HCT116 (cell line): ENCODE measurements at regions not wholly inside any gene's neighbourhood (a gene's known extent, or its start where the extent isn't known, plus 50 kb on each side); places are given as distances from the start of the nearest gene placed in this dataset.

Source experiments
- ATAC-seq: fragments of 200-7000 bp; cut with Tn5 transposase; 2 replicates; pipeline ENCODE4 v1.9.1; 2020; ENCODE audit warnings: mild to moderate bottlenecking, moderate library complexity
- BruUV-seq: library from RNA; stranded (reverse); fragments of 400-500 nt; replicated peaks from 2 replicates; lab custom pipeline; 2021; lab: Mats Ljungman, UMichigan
- CTCF ChIA-PET: fragments of 300-600 bp; sonication (Branson Sonifier 250); formaldehyde crosslinking; loops from one replicate; lab custom pipeline; 2021; ENCODE audit warnings: antibody characterized with exemption; lab: Charles Lee
- POLR2A ChIA-PET: fragments of 300-600, 350-600 bp; sonication (Branson Sonifier 250); formaldehyde crosslinking; loops from one replicate; lab custom pipeline; 2021; ENCODE audit warnings: antibody characterized with exemption; lab: Charles Lee
- RAD21 ChIA-PET, 2 experiments: fragments of 300-600 bp; sonication (Branson Sonifier 250); formaldehyde crosslinking; loops; one replicate each; lab custom pipeline; 2023; ENCODE audit warnings: low total read pairs in 2 of 2; ENCODE audit not compliant: uncharacterized antibody in 2 of 2, unreplicated experiment in 2 of 2, low non-redundant PET in 1 of 2; lab: Charles Lee
- DNase-seq: peaks from one replicate; pipeline ENCODE4 v3.0.0-alpha.2; 2010; ENCODE audit warnings: low read depth, low spot score
- H2AFZ ChIP-seq: fragments of 200-600 bp; shearing (Covaris generic), sonication (generic); 2 replicates; pipeline ENCODE4 v1.6.1; 2017; ENCODE audit warnings: low read depth, mixed run types, mixed read lengths, antibody characterized with exemption, low read length; ENCODE audit not compliant: poor library complexity, severe bottlenecking
- H3K27ac ChIP-seq: 2 replicates; pipeline ENCODE4 v1.5.1; 2012; ENCODE audit warnings: low read depth, low read length
- H3K27me3 ChIP-seq: fragments of 200-600 bp; sonication (generic); 2 replicates; pipeline ENCODE4 v1.6.1; 2016; ENCODE audit warnings: mixed run types, low read length, mixed read lengths; ENCODE audit not compliant: insufficient read depth
- H3K36me3 ChIP-seq, 2 experiments: fragments of 200-500 bp in 1 of 2; fragments of 200-600 bp in 1 of 2; sonication (Bioruptor generic) in 1 of 2; sonication (generic) in 1 of 2; 2 replicates each; pipeline versions ENCODE4 v1.5.1 to v1.6.1; 2014 to 2016; ENCODE audit warnings: low read length in 2 of 2, inconsistent platforms in 1 of 2, mixed read lengths in 1 of 2, mixed run types in 1 of 2; ENCODE audit not compliant: insufficient read depth in 2 of 2, control insufficient read depth in 1 of 2
- H3K4me1 ChIP-seq, 2 experiments: fragments of 200-600 bp in 1 of 2; sonication (generic) in 1 of 2; 2 replicates each; pipeline versions ENCODE4 v1.5.1 to v1.6.1; 2012 to 2017; ENCODE audit warnings: low read length in 2 of 2, inconsistent platforms in 1 of 2, mild to moderate bottlenecking in 1 of 2, mixed read lengths in 1 of 2, mixed run types in 1 of 2, moderate library complexity in 1 of 2; ENCODE audit not compliant: insufficient read depth in 2 of 2, control insufficient read depth in 1 of 2
- H3K4me2 ChIP-seq: fragments of 200-600 bp; sonication (generic); 2 replicates; pipeline ENCODE4 v1.6.1; 2017; ENCODE audit warnings: mixed run types, low read length, mixed read lengths
- H3K4me3 ChIP-seq, 2 experiments: fragments of 200-600 bp in 1 of 2; sonication (generic) in 1 of 2; replicated peaks in 1 of 2; 2 replicates each; pipeline ENCODE4 v1.5.1; 2011 to 2016; ENCODE audit warnings: low read length in 2 of 2, control low read depth in 1 of 2, low read depth in 1 of 2, mild to moderate bottlenecking in 1 of 2, mixed read lengths in 1 of 2, mixed run types in 1 of 2
- H3K79me2 ChIP-seq: fragments of 200-600 bp; sonication (generic); 2 replicates; pipeline ENCODE4 v1.6.1; 2017; ENCODE audit warnings: mild to moderate bottlenecking, mixed run types, low read length, moderate library complexity, mixed read lengths; ENCODE audit not compliant: insufficient read depth
- H3K9ac ChIP-seq: fragments of 200-600 bp; sonication (generic); 2 replicates; pipeline ENCODE4 v1.6.1; 2016; ENCODE audit warnings: low read length, mixed read lengths
- H3K9me2 ChIP-seq: fragments of 200-600 bp; sonication (generic), shearing (Covaris generic); 2 replicates; pipeline ENCODE4 v1.6.1; 2017; ENCODE audit warnings: mixed run types, mild to moderate bottlenecking, moderate library complexity; ENCODE audit not compliant: insufficient read depth
- H3K9me3 ChIP-seq, 2 experiments: fragments of 200-500 bp in 1 of 2; fragments of 200-600 bp in 1 of 2; sonication (Bioruptor generic) in 1 of 2; sonication (generic) in 1 of 2; 2 replicates each; pipeline ENCODE4 v1.6.1; 2014 to 2017; ENCODE audit warnings: low read length in 2 of 2, mixed read lengths in 2 of 2, inconsistent platforms in 1 of 2, low read depth in 1 of 2, mild to moderate bottlenecking in 1 of 2, mixed run types in 1 of 2, moderate library complexity in 1 of 2; ENCODE audit not compliant: control insufficient read depth in 1 of 2, insufficient read depth in 1 of 2
- H4K20me1 ChIP-seq: fragments of 200-600 bp; sonication (generic), shearing (Covaris generic); 2 replicates; pipeline ENCODE4 v1.6.1; 2017; ENCODE audit warnings: mixed run types, mild to moderate bottlenecking, moderate library complexity; ENCODE audit not compliant: insufficient read depth
- CEBPB ChIP-seq: IDR thresholded peaks from 2 replicates; pipeline ENCODE4 v1.6.1; 2012; ENCODE audit warnings: low read depth
- EGR1 ChIP-seq: IDR thresholded peaks from 2 replicates; pipeline ENCODE4 v1.6.1; 2012; ENCODE audit warnings: low read depth
- ELF1 ChIP-seq: IDR thresholded peaks from 2 replicates; pipeline ENCODE4 v1.6.1; 2012; ENCODE audit warnings: low read depth, borderline replicate concordance
- EZH2phosphoT487 ChIP-seq: fragments of 200-600 bp; IDR thresholded peaks from 2 replicates; pipeline ENCODE4 v1.6.1; 2018; ENCODE audit warnings: antibody characterized with exemption, borderline replicate concordance
- FOSL1 ChIP-seq: IDR thresholded peaks from 2 replicates; pipeline ENCODE4 v1.6.1; 2012; ENCODE audit warnings: low read depth
- POLR2A ChIP-seq: IDR thresholded peaks from 2 replicates; pipeline ENCODE4 v1.7.0; 2011; ENCODE audit warnings: borderline replicate concordance; ENCODE audit not compliant: insufficient read depth, insufficient read length; ENCODE audit errors: extremely low read depth
- POLR2AphosphoS5 ChIP-seq: IDR thresholded peaks from 2 replicates; pipeline ENCODE4 v1.6.1; 2011; ENCODE audit warnings: mild to moderate bottlenecking, low read depth, low read length, moderate library complexity
- RAD21 ChIP-seq: IDR thresholded peaks from 2 replicates; pipeline ENCODE4 v1.6.1; 2012; ENCODE audit warnings: low read depth, mild to moderate bottlenecking
- SIN3A ChIP-seq: IDR thresholded peaks from 2 replicates; pipeline ENCODE4 v1.6.1; 2012; ENCODE audit warnings: low read depth
- SP1 ChIP-seq: IDR thresholded peaks from 2 replicates; pipeline ENCODE4 v1.6.1; 2012; ENCODE audit warnings: low read depth
- TCF7L2 ChIP-seq: IDR thresholded peaks from 2 replicates; pipeline ENCODE4 v1.7.0; 2011; ENCODE audit warnings: borderline replicate concordance, inconsistent platforms; ENCODE audit not compliant: insufficient read depth, insufficient read length; ENCODE audit errors: extremely low read depth
- ZNF274 ChIP-seq: fragments of 200-500 bp; sonication (Bioruptor generic); IDR thresholded peaks from 2 replicates; pipeline ENCODE4 v1.6.1; 2014; ENCODE audit warnings: mild to moderate bottlenecking, low read depth, low read length, inconsistent platforms
- intact Hi-C: fragments of 100-400 bp; cut with micrococcal nuclease; formaldehyde crosslinking; loops from 2 replicates; pipeline ENCODE4 v1.10.0; 2022
- TF ChIP-seq, protein P1 (sequence below): IDR thresholded peaks from 2 replicates; pipeline ENCODE4 v1.6.1; 2011; ENCODE audit warnings: mild to moderate bottlenecking, low read length, moderate library complexity; ENCODE audit not compliant: insufficient replicate concordance; ENCODE audit errors: extremely low read depth
- TF ChIP-seq, protein P2 (sequence below): IDR thresholded peaks from 2 replicates; pipeline ENCODE4 v1.6.1; 2012
- TF ChIP-seq, protein P3 (sequence below): IDR thresholded peaks from 2 replicates; pipeline ENCODE4 v1.6.1; 2012

DNA sequence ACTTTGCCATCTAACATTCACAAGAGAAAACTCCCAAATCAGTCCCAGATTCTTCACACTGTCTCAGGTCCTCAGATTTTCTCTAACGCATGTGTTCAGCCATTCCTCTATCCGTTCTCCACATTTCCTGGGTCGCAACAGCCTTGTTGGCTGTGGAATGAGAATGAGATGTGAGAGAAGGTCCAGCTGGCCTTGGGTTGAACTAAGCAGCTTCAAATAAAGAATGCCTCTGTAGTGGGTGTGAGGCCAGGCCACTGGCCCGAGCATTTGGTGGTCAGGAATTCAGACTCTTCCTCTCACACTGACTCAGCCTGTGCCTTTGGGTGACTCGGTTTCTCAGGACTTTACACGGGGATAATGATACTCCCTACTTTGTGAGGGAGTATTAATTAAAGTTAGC lies 73.8 kb upstream of the CCN6 start:
- ATAC-seq: no peak
- no TSS peak for BruUV-seq

More for the DNA sequence above, 73.8 kb upstream of the CCN6 start:
- Histone ChIP-seq H3K27me3 (no peaks in the 10 kb centered on the region), H3K4me1 (peaks cover 20 to 30% of the 10 kb centered on the region in 2 experiments), H3K4me3 (no peak overlapping the region), H4K20me1 (no peaks in the 10 kb centered on the region), H2AFZ (no peak overlapping the region), H3K9me2 (no peaks in the 10 kb centered on the region), H3K4me2 (no peak overlapping the region), H3K9me3 (no peaks in the 10 kb centered on the region), H3K9ac (no peak overlapping the region), H3K79me2 (no peaks in the 10 kb centered on the region), H3K36me3 (no peaks in the 10 kb centered on the region), H3K27ac (no peak overlapping the region)
- ChIA-PET RAD21 (no interaction called here), CTCF (no interaction called here), POLR2A (no interaction called here)
- TF ChIP-seq, protein P1, sequence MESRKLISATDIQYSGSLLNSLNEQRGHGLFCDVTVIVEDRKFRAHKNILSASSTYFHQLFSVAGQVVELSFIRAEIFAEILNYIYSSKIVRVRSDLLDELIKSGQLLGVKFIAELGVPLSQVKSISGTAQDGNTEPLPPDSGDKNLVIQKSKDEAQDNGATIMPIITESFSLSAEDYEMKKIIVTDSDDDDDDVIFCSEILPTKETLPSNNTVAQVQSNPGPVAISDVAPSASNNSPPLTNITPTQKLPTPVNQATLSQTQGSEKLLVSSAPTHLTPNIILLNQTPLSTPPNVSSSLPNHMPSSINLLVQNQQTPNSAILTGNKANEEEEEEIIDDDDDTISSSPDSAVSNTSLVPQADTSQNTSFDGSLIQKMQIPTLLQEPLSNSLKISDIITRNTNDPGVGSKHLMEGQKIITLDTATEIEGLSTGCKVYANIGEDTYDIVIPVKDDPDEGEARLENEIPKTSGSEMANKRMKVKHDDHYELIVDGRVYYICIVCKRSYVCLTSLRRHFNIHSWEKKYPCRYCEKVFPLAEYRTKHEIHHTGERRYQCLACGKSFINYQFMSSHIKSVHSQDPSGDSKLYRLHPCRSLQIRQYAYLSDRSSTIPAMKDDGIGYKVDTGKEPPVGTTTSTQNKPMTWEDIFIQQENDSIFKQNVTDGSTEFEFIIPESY: no peak
- TF ChIP-seq, protein P2, sequence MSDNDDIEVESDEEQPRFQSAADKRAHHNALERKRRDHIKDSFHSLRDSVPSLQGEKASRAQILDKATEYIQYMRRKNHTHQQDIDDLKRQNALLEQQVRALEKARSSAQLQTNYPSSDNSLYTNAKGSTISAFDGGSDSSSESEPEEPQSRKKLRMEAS: no peak
- TF ChIP-seq POLR2AphosphoS5 (no peak), EZH2phosphoT487 (no peak), TCF7L2 (no peak), SP1 (no peak), RAD21 (no peak), FOSL1 (no peak), CEBPB (no peak), EGR1 (no peak), ZNF274 (no peak), POLR2A (no peak), SIN3A (no peak), ELF1 (no peak)
- TF ChIP-seq, protein P3, sequence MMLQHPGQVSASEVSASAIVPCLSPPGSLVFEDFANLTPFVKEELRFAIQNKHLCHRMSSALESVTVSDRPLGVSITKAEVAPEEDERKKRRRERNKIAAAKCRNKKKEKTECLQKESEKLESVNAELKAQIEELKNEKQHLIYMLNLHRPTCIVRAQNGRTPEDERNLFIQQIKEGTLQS: no peak
- intact Hi-C loops: no loop called here
- DNase-seq: no peak
